Omental fat pad (tissue), 3 donors: ENCODE measurements at regions not wholly inside any gene's neighbourhood (a gene's known extent, or its start where the extent isn't known, plus 50 kb on each side); places are given as distances from the start of the nearest gene placed in this dataset.

Experiments
- ATAC-seq: fragments of 150-250 bp; one replicate; pipeline ENCODE4 v1.9.1; 2016; ENCODE audit warnings: mild to moderate bottlenecking, moderate library complexity; ENCODE audit not compliant: low FRiP score
- DNase-seq: peaks from one replicate; pipeline ENCODE4 v3.0.0-alpha.2; 2019; ENCODE audit warnings: low spot score
- TF ChIP-seq, protein P1 (sequence below), 3 donors: fragments of 450-650 bp; IDR thresholded peaks; one replicate each; pipeline ENCODE4 v1.5.1; 2016 to 2017; ENCODE audit warnings: antibody characterized with exemption in 3 of 3, mild to moderate bottlenecking in 3 of 3, moderate library complexity in 2 of 3

DNA sequence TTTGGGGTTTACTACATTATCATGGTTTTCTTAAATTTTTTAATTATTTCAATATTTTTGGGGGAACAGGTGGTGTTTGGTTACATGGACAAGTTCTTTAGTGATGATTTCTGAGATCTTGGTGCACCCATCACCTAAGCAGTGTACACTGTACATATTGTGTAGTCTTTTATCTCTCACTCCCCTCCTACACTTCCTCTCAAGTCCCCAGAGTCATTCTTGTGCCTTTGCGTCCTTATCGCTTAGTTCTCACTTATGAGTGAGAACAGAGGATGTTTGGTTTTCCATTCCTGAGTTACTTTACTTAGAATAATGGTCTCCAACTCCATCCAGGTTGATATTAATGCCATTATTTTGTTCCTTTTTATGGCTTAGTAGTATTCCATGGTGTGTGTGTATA is 130.9 kb upstream of the CD93 start:
- TF ChIP-seq, protein P1, sequence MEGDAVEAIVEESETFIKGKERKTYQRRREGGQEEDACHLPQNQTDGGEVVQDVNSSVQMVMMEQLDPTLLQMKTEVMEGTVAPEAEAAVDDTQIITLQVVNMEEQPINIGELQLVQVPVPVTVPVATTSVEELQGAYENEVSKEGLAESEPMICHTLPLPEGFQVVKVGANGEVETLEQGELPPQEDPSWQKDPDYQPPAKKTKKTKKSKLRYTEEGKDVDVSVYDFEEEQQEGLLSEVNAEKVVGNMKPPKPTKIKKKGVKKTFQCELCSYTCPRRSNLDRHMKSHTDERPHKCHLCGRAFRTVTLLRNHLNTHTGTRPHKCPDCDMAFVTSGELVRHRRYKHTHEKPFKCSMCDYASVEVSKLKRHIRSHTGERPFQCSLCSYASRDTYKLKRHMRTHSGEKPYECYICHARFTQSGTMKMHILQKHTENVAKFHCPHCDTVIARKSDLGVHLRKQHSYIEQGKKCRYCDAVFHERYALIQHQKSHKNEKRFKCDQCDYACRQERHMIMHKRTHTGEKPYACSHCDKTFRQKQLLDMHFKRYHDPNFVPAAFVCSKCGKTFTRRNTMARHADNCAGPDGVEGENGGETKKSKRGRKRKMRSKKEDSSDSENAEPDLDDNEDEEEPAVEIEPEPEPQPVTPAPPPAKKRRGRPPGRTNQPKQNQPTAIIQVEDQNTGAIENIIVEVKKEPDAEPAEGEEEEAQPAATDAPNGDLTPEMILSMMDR (IDR thresholded peaks at IDR 0.05): no peak
- ATAC-seq (no peak), DNase-seq (no peak)

GRCh38 chr20:23215344-23215995 is 129.3 kb upstream of the CD93 start:
- no peak for DNase-seq
- TF ChIP-seq, protein P1 (IDR thresholded peaks at IDR 0.05): no peak
- ATAC-seq: no peak

DNA sequence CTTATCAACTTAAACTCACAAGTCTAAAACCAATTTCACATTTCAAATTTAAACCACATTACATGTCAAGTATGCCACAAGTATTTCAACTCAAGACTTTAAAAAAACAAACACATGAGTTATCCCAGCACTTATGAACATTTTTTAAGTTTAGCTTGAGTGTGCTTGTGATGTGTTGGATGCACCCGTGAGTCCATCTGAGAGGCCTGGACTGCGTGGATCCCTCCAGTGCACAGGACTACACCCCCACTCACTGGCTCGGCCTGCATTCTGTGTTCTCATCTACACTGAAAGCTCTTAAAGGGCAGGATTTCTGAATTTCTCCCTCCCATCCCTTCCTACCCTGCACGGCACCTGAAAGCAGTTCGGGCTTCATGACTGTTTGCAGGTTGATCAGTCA is 128.8 kb upstream of the CD93 start:
- no peak for DNase-seq
- no peak for ATAC-seq
- TF ChIP-seq, protein P1 (IDR thresholded peaks at IDR 0.05): no peak

DNA sequence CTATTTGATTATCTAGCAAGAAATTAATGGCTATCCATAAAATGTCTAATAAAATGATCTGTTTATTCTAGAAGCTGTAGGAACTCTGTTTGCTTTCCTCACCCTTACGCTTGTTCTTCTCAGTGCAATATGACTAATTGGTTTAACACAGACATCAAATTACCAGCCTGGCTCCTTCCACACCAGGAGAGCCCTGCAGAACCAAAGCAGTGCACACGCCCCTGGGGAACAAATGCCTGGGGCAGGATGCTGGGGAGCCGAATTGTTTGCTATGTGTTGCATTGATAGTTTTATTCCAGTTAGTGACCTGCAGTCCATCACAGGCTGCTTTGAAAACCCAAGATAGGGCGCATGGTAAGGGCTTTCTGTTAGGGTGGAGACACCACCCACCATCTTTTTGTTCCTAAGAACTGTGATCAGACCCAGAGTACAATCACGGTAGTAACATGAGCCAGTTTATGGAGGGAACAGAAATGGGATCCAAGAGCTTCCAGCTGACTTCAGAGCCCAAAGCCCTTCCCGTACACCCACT is 126.4 kb upstream of the CD93 start:
- no peak for DNase-seq

GRCh38 chr20:23212011-23212410 is 125.9 kb upstream of the CD93 start:
- TF ChIP-seq, protein P1 (IDR thresholded peaks at IDR 0.05): no peak

More for the DNA sequence above, 126.4 kb upstream of the CD93 start:
- no peak for ATAC-seq
- TF ChIP-seq, protein P1 (IDR thresholded peaks at IDR 0.05): no peak

DNA sequence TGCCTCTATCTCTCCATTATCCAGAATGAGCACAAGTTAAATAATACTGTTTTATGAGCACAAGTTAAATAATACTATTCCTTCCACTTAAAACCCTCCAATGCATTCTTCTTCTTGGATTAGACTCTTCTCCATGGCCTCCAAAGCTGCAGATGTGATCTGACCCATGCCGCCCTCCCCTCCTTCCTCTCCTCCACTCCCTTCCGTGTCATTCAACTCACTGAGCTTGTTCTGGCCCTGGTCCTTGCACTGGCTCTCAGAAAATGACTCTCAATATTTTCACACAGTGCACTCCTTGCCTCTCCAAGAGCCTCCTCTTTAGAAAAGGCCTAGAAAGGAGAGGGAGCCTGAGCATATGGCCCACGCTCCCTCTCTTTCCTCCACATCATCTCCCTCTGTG is 125.0 kb upstream of the CD93 start:
- TF ChIP-seq, protein P1 (IDR thresholded peaks at IDR 0.05): no peak
- DNase-seq (no peak), ATAC-seq (no peak)

More at GRCh38 chr20:23212011-23212410, 125.9 kb upstream of the CD93 start:
- DNase-seq (no peak), ATAC-seq (no peak)
